ENCODE measurements at regions not wholly inside any gene's neighbourhood (a gene's known extent, or its start where the extent isn't known, plus 50 kb on each side); places are given as distances from the start of the nearest gene placed in this dataset.

DNA sequence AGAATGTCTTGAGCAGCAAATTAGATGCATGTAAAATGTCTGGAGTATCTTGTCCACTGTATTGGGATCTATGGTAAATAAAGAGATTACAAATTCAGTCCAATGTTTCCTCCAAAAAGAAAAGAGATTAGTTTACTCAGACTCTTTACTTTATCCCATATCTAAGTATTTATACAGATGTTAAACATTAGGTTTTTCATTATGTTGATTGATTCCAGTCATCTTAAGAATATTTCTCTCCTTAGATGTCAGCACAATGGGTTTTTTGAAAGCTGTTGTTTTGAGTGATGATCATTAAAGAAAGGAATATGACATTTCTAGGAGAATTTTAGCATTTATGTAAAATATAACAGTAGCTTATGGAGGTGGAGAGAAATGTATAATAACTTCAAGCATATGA lies 938.9 kb downstream of the C4orf33 start:
- Histone ChIP-seq H4K5ac (ENCODE audit: low read depth, low read length) (no peak overlapping the region), H3K18ac (ENCODE audit: low read depth, low read length) (no peak overlapping the region), H3K27ac (ENCODE audit: insufficient read depth, low read length) (no peak overlapping the region), H3K4me3 (ENCODE audit: insufficient read depth, low read depth, low read length) (no peak overlapping the region), H2AK5ac (ENCODE audit: low read depth, low read length) (no peak overlapping the region), H3K9ac (ENCODE audit: low read depth, low read length) (no peak overlapping the region), H3K4ac (ENCODE audit: low read depth, low read length) (no peak overlapping the region), H2BK5ac (ENCODE audit: low read depth, low read length, poor library complexity, severe bottlenecking) (no peak overlapping the region), H3K9me3 (ENCODE audit: control insufficient read depth, insufficient read depth, low read length) (peaks cover 7% of the 10 kb centered on the region; the same call in 1 of the 2 replicates), H2AFZ (replicated peaks; ENCODE audit: low read length, poor library complexity) (no peak overlapping the region), H3K9me1 (ENCODE audit: insufficient read depth, low read length) (no peaks in the 10 kb centered on the region), H2BK20ac (ENCODE audit: low read depth, low read length) (no peak overlapping the region), H2BK120ac (ENCODE audit: low read depth, low read length) (no peak overlapping the region), H2AK9ac (replicated peaks; ENCODE audit: low read depth, low read length, poor library complexity) (no peak overlapping the region), H3K56ac (ENCODE audit: extremely low read depth, insufficient read depth, low read length) (no peak overlapping the region), H3K4me2 (ENCODE audit: low read depth, low read length) (no peak overlapping the region), H3K23ac (ENCODE audit: low read depth, low read length) (no peak overlapping the region), H3K4me1 (ENCODE audit: control insufficient read depth, insufficient read depth, low read length) (no peaks in the 10 kb centered on the region), H4K20me1 (ENCODE audit: insufficient read depth, low read length) (no peaks in the 10 kb centered on the region), H4K91ac (ENCODE audit: insufficient read depth, low read depth, low read length) (no peak overlapping the region), H3K27me3 (ENCODE audit: control insufficient read depth, insufficient read depth, low read length) (no peaks in the 10 kb centered on the region), H3K36me3 (ENCODE audit: control insufficient read depth, insufficient read depth, low read length) (no peaks in the 10 kb centered on the region), H2BK15ac (ENCODE audit: low read depth, low read length) (no peak overlapping the region), H4K8ac (ENCODE audit: low read depth in 2 of 2, low read length in 2 of 2) (no peak overlapping the region), H3K79me1 (ENCODE audit: low read depth in 1 of 2, low read length in 2 of 2) (no peaks in the 10 kb centered on the region), H3K14ac (replicated peaks; ENCODE audit: low read depth, low read length) (no peak overlapping the region)
- no peak for TF ChIP-seq RAD21 (IDR thresholded peaks at IDR 0.05; ENCODE audit: low read length)
- no peak for TF ChIP-seq SMC3 (IDR thresholded peaks at IDR 0.05; ENCODE audit: low read depth, low read length)
- TF ChIP-seq RFX5 (IDR thresholded peaks at IDR 0.05; ENCODE audit: low read depth, low read length) = no peak
- TF ChIP-seq MXI1 (IDR thresholded peaks at IDR 0.05; ENCODE audit: borderline replicate concordance, low read depth, low read length) = no peak
- TF ChIP-seq BHLHE40 (IDR thresholded peaks at IDR 0.05; ENCODE audit: low read depth, low read length) = no peak
- TF ChIP-seq, protein P1, sequence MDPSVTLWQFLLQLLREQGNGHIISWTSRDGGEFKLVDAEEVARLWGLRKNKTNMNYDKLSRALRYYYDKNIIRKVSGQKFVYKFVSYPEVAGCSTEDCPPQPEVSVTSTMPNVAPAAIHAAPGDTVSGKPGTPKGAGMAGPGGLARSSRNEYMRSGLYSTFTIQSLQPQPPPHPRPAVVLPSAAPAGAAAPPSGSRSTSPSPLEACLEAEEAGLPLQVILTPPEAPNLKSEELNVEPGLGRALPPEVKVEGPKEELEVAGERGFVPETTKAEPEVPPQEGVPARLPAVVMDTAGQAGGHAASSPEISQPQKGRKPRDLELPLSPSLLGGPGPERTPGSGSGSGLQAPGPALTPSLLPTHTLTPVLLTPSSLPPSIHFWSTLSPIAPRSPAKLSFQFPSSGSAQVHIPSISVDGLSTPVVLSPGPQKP (IDR thresholded peaks at IDR 0.05; ENCODE audit: borderline replicate concordance, low read depth, low read length) = no peak
- TF ChIP-seq CHD1 (IDR thresholded peaks at IDR 0.05; ENCODE audit: low read depth, low read length) = no peak
- no peak for TF ChIP-seq NFE2L2 (IDR thresholded peaks at IDR 0.05; ENCODE audit: low read depth, low read length)
- no peak for TF ChIP-seq MAFK (IDR thresholded peaks at IDR 0.05; ENCODE audit: low read depth, low read length)
- no peak for TF ChIP-seq MAZ (IDR thresholded peaks at IDR 0.05; ENCODE audit: borderline replicate concordance, low read depth, low read length)
- TF ChIP-seq RCOR1 (IDR thresholded peaks at IDR 0.05; ENCODE audit: insufficient replicate concordance, low read length) = no peak
- intact Hi-C loops (cut with micrococcal nuclease) = no loop called here
- ChIA-PET POLR2A (ENCODE audit: unreplicated experiment) (no interaction called here), CTCF (no interaction called here)
- dilution Hi-C loops (cut with HindIII; ENCODE audit: low sequenced_read_pairs, unreplicated experiment) = no loop called here
- ATAC-seq (ENCODE audit: low read depth) (no peak), DNase-seq (no peak)
- BruUV-seq (replicated peaks) = no TSS peak
- in situ Hi-C loops (cut with MboI; ENCODE audit: low sequenced_read_pairs) = no loop called here

Data from IMR-90 (cell line).